ENCODE measurements at regions not wholly inside any gene's neighbourhood (a gene's known extent, or its start where the extent isn't known, plus 50 kb on each side); places are given as distances from the start of the nearest gene placed in this dataset.

DNA sequence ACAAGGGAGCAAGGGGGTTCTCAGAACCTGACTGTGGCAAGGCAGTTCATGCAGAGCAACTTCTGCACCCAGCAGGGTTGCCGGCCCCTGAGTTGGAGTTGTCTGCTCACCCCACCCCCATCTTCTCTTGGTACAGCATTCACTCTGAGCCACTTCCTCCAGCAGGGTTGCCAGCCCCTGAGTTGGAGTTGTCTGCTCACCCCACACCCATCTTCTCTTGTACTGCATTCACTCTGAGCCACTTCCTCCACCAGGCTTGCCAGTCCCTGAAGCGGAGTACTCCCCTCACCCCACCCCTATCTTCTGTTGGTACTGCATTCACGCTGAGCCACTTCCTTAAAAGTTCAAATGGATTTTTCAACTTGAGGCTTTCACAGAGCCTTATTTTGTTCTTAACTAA lies 79.7 kb upstream of the SYNDIG1 start:
- Histone ChIP-seq H3K36me3 (no peaks in the 10 kb centered on the region), H3K4me3 (no peak overlapping the region), H3K27ac (no peak overlapping the region), H3K27me3 (no peaks in the 10 kb centered on the region), H3K4me1 (no peaks in the 10 kb centered on the region), H3K9me3 (no peaks in the 10 kb centered on the region)
- WGBS, 2 donors = 38 to 65% methylated on average over 3 of the region's 3 CpGs
- DNase-seq = no peak
- TF ChIP-seq POLR2A (IDR thresholded peaks at IDR 0.05) (no peak), EP300 (IDR thresholded peaks at IDR 0.05) (no peak), POLR2AphosphoS5 (IDR thresholded peaks at IDR 0.05) (no peak)
- TF ChIP-seq, protein P1, sequence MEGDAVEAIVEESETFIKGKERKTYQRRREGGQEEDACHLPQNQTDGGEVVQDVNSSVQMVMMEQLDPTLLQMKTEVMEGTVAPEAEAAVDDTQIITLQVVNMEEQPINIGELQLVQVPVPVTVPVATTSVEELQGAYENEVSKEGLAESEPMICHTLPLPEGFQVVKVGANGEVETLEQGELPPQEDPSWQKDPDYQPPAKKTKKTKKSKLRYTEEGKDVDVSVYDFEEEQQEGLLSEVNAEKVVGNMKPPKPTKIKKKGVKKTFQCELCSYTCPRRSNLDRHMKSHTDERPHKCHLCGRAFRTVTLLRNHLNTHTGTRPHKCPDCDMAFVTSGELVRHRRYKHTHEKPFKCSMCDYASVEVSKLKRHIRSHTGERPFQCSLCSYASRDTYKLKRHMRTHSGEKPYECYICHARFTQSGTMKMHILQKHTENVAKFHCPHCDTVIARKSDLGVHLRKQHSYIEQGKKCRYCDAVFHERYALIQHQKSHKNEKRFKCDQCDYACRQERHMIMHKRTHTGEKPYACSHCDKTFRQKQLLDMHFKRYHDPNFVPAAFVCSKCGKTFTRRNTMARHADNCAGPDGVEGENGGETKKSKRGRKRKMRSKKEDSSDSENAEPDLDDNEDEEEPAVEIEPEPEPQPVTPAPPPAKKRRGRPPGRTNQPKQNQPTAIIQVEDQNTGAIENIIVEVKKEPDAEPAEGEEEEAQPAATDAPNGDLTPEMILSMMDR (IDR thresholded peaks at IDR 0.05) = no peak
- intact Hi-C loops (cut with DNase I) = no loop called here

DNA sequence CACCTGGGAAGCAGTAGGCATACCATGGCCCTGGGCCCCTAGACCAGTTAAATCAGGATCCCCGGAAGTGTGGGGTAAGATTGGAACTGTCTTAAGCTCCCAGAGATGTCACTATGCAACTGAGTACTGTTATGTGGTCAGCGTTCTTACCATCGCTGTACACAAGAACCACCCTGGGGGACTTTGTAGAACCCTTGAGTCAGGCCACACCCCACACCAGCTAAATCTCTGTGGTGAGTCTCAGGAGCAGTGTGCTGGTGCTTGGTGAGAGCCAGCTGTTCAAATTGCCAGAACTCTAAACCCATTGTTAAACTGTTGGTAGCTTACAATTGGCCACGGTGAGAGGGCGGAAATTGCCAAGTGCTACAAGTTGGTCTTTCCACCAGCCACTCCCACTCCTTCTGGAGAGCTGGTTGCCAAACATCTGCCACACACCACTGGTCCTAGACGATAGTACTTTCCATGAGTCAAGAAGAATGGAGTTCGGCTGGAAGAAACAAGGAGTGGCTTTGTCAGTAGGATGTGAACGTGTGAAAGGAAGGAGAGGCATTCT lies 80.5 kb upstream of the SYNDIG1 start:
- H3K27ac ChIP-seq = no peak overlapping the region
- 77 to 81% methylated on average over 8 of the region's 8 CpGs for WGBS, 2 donors
- no peaks in the 10 kb centered on the region for H3K4me1 ChIP-seq
- H3K36me3 ChIP-seq = no peaks in the 10 kb centered on the region
- H3K9me3 ChIP-seq = no peaks in the 10 kb centered on the region
- no peak for DNase-seq
- intact Hi-C loops (cut with DNase I) = no loop called here
- H3K4me3 ChIP-seq = no peak overlapping the region
- H3K27me3 ChIP-seq = no peaks in the 10 kb centered on the region
- TF ChIP-seq POLR2A (IDR thresholded peaks at IDR 0.05) (no peak), POLR2AphosphoS5 (IDR thresholded peaks at IDR 0.05) (no peak)

DNA sequence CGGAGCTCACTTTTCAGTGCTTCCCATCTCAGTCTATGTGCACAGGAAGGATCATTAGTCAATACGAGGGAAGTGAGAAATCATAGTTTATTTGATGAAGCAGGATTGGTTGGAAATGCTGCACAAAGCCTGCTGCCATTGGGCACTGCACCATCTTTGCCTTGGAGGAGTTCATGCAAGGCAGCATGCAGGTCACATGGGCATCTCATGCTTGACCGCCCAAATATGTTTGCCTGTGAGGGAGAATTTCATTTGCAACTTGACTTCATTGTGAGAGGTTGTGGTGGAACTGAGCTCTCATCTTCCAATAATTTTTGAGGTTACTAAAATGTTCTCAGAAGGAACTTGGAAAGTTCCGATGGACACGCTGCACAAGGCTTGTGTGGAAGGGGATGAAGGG lies 83.9 kb upstream of the SYNDIG1 start:
- no peaks in the 10 kb centered on the region for H3K36me3 ChIP-seq
- no peak for DNase-seq
- H3K4me1 ChIP-seq = peaks cover 0 to 15% (median 14%) of the 10 kb centered on the region in 4 donors
- no peak for TF ChIP-seq EP300 (IDR thresholded peaks at IDR 0.05)
- no peak for TF ChIP-seq POLR2A (IDR thresholded peaks at IDR 0.05)
- TF ChIP-seq, protein P1 (IDR thresholded peaks at IDR 0.05) = no peak
- no peak overlapping the region for H3K4me3 ChIP-seq
- intact Hi-C loops (cut with DNase I) = no loop called here
- H3K27ac ChIP-seq = no peak overlapping the region
- no peaks in the 10 kb centered on the region for H3K9me3 ChIP-seq
- WGBS, 2 donors = 88 to 89% methylated on average over 5 of the region's 5 CpGs
- H3K27me3 ChIP-seq = no peaks in the 10 kb centered on the region

DNA sequence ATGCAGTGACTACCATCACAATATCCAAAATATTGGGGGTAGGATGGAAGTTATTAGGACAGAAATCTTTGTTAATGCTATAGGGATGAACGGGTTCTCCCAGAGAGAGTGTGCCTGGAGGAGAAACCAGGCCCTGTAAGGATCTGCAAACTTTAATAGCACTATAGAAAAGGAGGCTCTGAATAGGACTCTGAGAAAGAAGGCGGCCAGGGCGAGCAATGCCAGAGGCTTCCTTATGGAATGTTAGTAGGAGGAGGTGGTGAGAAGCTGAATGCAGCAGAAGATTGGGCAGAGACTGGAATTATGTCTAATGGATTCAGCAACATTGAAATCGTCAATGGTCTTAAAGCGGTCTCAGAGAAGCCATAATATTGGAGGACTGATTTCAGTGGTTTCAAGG lies 84.6 kb upstream of the SYNDIG1 start:
- Histone ChIP-seq H3K9me3 (no peaks in the 10 kb centered on the region), H3K4me3 (no peak overlapping the region), H3K36me3 (no peaks in the 10 kb centered on the region), H3K27me3 (no peaks in the 10 kb centered on the region), H3K27ac (no peak overlapping the region), H3K4me1 (peaks cover 0 to 16% (median 15%) of the 10 kb centered on the region in 4 donors)
- TF ChIP-seq EP300 (IDR thresholded peaks at IDR 0.05) (no peak), POLR2A (IDR thresholded peaks at IDR 0.05) (no peak), POLR2AphosphoS5 (IDR thresholded peaks at IDR 0.05) (no peak)
- TF ChIP-seq, protein P1 (IDR thresholded peaks at IDR 0.05) = no peak
- intact Hi-C loops (cut with DNase I) = loop anchor here (5.0 kb wide), 1 partner anchor 47 kb away; no protein-coding TSS in a partner anchor
- DNase-seq = no peak
- WGBS, 2 donors = 83 to 89% methylated on average over 5 of the region's 5 CpGs

DNA sequence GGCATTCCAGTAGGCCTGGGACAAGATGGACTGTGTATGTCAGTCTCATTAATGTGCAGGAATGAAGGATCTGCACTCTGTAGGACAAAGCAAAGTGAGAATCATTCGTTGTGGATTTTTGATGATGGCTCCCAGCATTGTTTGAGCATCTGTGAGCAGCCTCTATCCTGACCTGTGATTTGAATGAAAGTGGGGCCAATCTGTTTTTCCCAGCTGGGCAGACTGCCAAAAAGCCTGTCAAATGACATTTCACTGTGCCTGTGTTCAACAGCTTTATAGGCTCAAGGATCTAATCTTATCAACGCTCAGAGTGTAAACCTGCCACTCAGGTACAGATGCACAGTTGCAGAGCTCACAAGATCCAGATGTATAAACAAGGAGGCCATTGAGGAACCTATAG lies 86.7 kb upstream of the SYNDIG1 start:
- WGBS, 2 donors = 5 to 34% methylated on average over 2 of the region's 2 CpGs
- H3K4me1 ChIP-seq = peaks cover 0 to 26% (median 25%) of the 10 kb centered on the region in 4 donors
- no peaks in the 10 kb centered on the region for H3K9me3 ChIP-seq
- no peaks in the 10 kb centered on the region for H3K27me3 ChIP-seq
- no peak for TF ChIP-seq POLR2A (IDR thresholded peaks at IDR 0.05)
- peak in 1 of 4 donors; percentile 4 for TF ChIP-seq POLR2AphosphoS5 (IDR thresholded peaks at IDR 0.05)
- TF ChIP-seq, protein P1 (IDR thresholded peaks at IDR 0.05) = no peak
- H3K4me3 ChIP-seq = no peak overlapping the region
- intact Hi-C loops (cut with DNase I) = loop anchor here (5.0 kb wide), 1 partner anchor 50 kb away; no protein-coding TSS in a partner anchor
- H3K27ac ChIP-seq = peak overlapping the region in 2 of 4 donors; percentile 15 to 31
- no peaks in the 10 kb centered on the region for H3K36me3 ChIP-seq
- DNase-seq = no peak

Measured in sigmoid colon (tissue), 6 donors.